GM12878 (cell line): ENCODE measurements at regions not wholly inside any gene's neighbourhood (a gene's known extent, or its start where the extent isn't known, plus 50 kb on each side); places are given as distances from the start of the nearest gene placed in this dataset.

ENCODE experiments used
- ATAC-seq: fragments of 200-7000 bp; cut with Tn5 transposase; 3 replicates; pipeline ENCODE4 v1.9.1; 2020; ENCODE audit warnings: mild to moderate bottlenecking, moderate library complexity
- BruUV-seq: library from RNA; stranded (reverse); fragments of 400-500 nt; replicated peaks from 2 replicates; lab custom pipeline; 2021; lab: Mats Ljungman, UMichigan
- CTCF ChIA-PET: fragments of 300-600 bp; sonication (Branson Sonifier 250); formaldehyde crosslinking; extraction: SDS; loops from one replicate; lab custom pipeline; 2021; ENCODE audit warnings: inconsistent platforms; lab: Yijun Ruan, JAX
- POLR2A ChIA-PET: fragments of 350-600 bp; formaldehyde crosslinking; extraction: SDS; loops from one replicate; lab custom pipeline; 2021; ENCODE audit warnings: inconsistent platforms; lab: Charles Lee
- RAD21 ChIA-PET: fragments of 300-600 bp; sonication (Branson Sonifier 250); formaldehyde crosslinking; loops from one replicate; lab custom pipeline; 2023; ENCODE audit warnings: antibody characterized with exemption; ENCODE audit not compliant: unreplicated experiment; lab: Charles Lee
- SMC1A ChIA-PET: fragments of 300-600 bp; sonication (Branson Sonifier 250); formaldehyde crosslinking; loops from one replicate; lab custom pipeline; 2023; ENCODE audit not compliant: unreplicated experiment, uncharacterized antibody; lab: Charles Lee
- DNase-seq: peaks from one replicate; pipeline ENCODE4 v3.0.0-alpha.2; 2011; ENCODE audit warnings: low read depth, low spot score
- FAIRE-seq: peaks from 3 replicates; lab custom pipeline; 2011; peaks lifted over from hg19 to GRCh38; lab: Jason Lieb, UNC
- H2AFZ ChIP-seq: 2 replicates; pipeline ENCODE4 v1.6.0; 2011; ENCODE audit warnings: low read depth, low read length, control low read depth; ENCODE audit not compliant: control insufficient read depth
- H3K27ac ChIP-seq: 2 replicates; pipeline ENCODE4 v1.5.1; 2011; ENCODE audit warnings: control low read depth; ENCODE audit not compliant: control insufficient read depth, insufficient read depth
- H3K27me3 ChIP-seq, 2 experiments: replicated peaks in 1 of 2; 2 replicates each; pipeline versions ENCODE4 v1.6.0 to v1.6.1; 2011; ENCODE audit warnings: low read length in 1 of 2; ENCODE audit not compliant: control insufficient read depth in 2 of 2, insufficient read depth in 2 of 2
- H3K36me3 ChIP-seq, 2 experiments: 2 replicates each; pipeline ENCODE4 v1.5.1; 2011; ENCODE audit warnings: low read length in 1 of 2; ENCODE audit not compliant: control insufficient read depth in 2 of 2, insufficient read depth in 2 of 2
- H3K4me1 ChIP-seq: 2 replicates; pipeline ENCODE4 v1.6.1; 2011; ENCODE audit warnings: mild to moderate bottlenecking, low read length, moderate library complexity, mixed read lengths; ENCODE audit not compliant: control insufficient read depth, insufficient read depth
- H3K4me2 ChIP-seq: 2 replicates; pipeline ENCODE4 v1.6.0; 2011; ENCODE audit warnings: control low read depth; ENCODE audit not compliant: control insufficient read depth, insufficient read depth
- H3K4me3 ChIP-seq: fragments of 200-600 bp; sonication (generic); 2 replicates; pipeline ENCODE4 v1.5.1; 2016
- H3K79me2 ChIP-seq: 2 replicates; pipeline ENCODE4 v1.6.0; 2011; ENCODE audit warnings: low read length; ENCODE audit not compliant: control insufficient read depth, insufficient read depth
- H3K9ac ChIP-seq: 2 replicates; pipeline ENCODE4 v1.8.0; 2011; ENCODE audit warnings: low read length, control low read depth, mixed read lengths; ENCODE audit not compliant: control insufficient read depth, insufficient read depth
- H3K9me3 ChIP-seq: replicated peaks from 3 replicates; pipeline ENCODE4 v1.5.1; 2011; ENCODE audit warnings: mild to moderate bottlenecking, low read length; ENCODE audit not compliant: control insufficient read depth, insufficient read depth
- H4K20me1 ChIP-seq: 2 replicates; pipeline ENCODE4 v1.6.0; 2011; ENCODE audit not compliant: control insufficient read depth, insufficient read depth
- BCL3 ChIP-seq: IDR thresholded peaks from 2 replicates; pipeline ENCODE4 v1.6.1; 2011; ENCODE audit warnings: borderline replicate concordance, low read depth, mild to moderate bottlenecking, moderate library complexity, low read length; ENCODE audit not compliant: insufficient read depth, poor library complexity, severe bottlenecking
- BHLHE40 ChIP-seq, 2 experiments: fragments of 450-650 bp in 1 of 2; IDR thresholded peaks; 2 replicates each; pipeline ENCODE4 v1.6.1; 2011 to 2017; ENCODE audit warnings: low read depth in 2 of 2, borderline replicate concordance in 1 of 2, improper control_type of control experiment in 1 of 2, low read length in 1 of 2, mild to moderate bottlenecking in 1 of 2
- BMI1 ChIP-seq: fragments of 450-650 bp; IDR thresholded peaks from 2 replicates; pipeline ENCODE4 v1.6.1; 2016; ENCODE audit warnings: mild to moderate bottlenecking, moderate library complexity, borderline replicate concordance
- CHD4 ChIP-seq: fragments of 200-600 bp; sonication (generic); IDR thresholded peaks from 2 replicates; pipeline ENCODE4 v1.6.1; 2016; ENCODE audit warnings: mild to moderate bottlenecking
- DPF2 ChIP-seq: fragments of 450-650 bp; IDR thresholded peaks from 2 replicates; pipeline ENCODE4 v1.6.1; 2017; ENCODE audit warnings: mild to moderate bottlenecking
- NR2F1 ChIP-seq: fragments of 450-650 bp; conservative IDR thresholded peaks from 2 replicates; pipeline ENCODE4 v1.6.1; 2017; ENCODE audit warnings: mild to moderate bottlenecking
- PAX5 ChIP-seq: IDR thresholded peaks from 2 replicates; pipeline ENCODE4 v1.6.1; 2011; ENCODE audit warnings: low read depth, low read length, borderline replicate concordance
- RUNX3 ChIP-seq: IDR thresholded peaks from 2 replicates; pipeline ENCODE4 v1.6.1; 2012; ENCODE audit warnings: low read length, inconsistent platforms
- ZBTB33 ChIP-seq: fragments of 450-650 bp; IDR thresholded peaks from 2 replicates; pipeline ENCODE4 v1.6.1; 2017; ENCODE audit warnings: mild to moderate bottlenecking
- WGBS: methylation state at CpG from one replicate; pipeline ENCODE4 v1.1.6; 2016; ENCODE audit warnings: low lambda C conversion rate; ENCODE audit not compliant: insufficient replicate concordance, insufficient coverage; ENCODE audit errors: missing lambda C conversion rate; 5-methylcytosine and 5-hydroxymethylcytosine counted together
- in situ Hi-C: fragments of 300-500 bp; cut with MboI; formaldehyde crosslinking; loops from 9 replicates; pipeline ENCODE4 v1.14.3; 2018; ENCODE audit warnings: mixed read lengths
- intact Hi-C: fragments of 100-400 bp; cut with micrococcal nuclease; formaldehyde crosslinking; loops from one replicate; pipeline ENCODE4 v1.14.2; 2022; ENCODE audit not compliant: unreplicated experiment

GRCh38 chr3:124298951-124299350, 307.0 kb upstream of the ROPN1 start:
- Histone ChIP-seq H3K27ac (no peak overlapping the region), H2AFZ (no peak overlapping the region), H3K9ac (no peak overlapping the region), H3K79me2 (no peaks in the 10 kb centered on the region), H3K9me3 (no peaks in the 10 kb centered on the region), H4K20me1 (no peaks in the 10 kb centered on the region)
- CTCF ChIA-PET = interaction anchor here (0.7 kb wide), 1 partner anchor 16 kb away, joined by 3 read pairs; no protein-coding TSS in a partner anchor
- in situ Hi-C loops = no loop called here
- WGBS = 0% methylated on average over 6 of the region's 6 CpGs
- TF ChIP-seq RUNX3 (peak; percentile 14; the same call in 1 of the 2 replicates), CHD4 (no peak), NR2F1 (no peak), BCL3 (no peak), BHLHE40 (IDR thresholded peaks at IDR 0.05; ENCODE audit: borderline replicate concordance in 1 of 2, low read depth in 2 of 2, low read length in 1 of 2) (0 out of 4 replicates have a peak, but pooled peaks of 1 of the 2 experiments have one; percentile 16), PAX5 (peak; percentile 68; the same call in 1 of the 2 replicates), ZBTB33 (no peak), DPF2 (no peak), BMI1 (no peak)
- TF ChIP-seq, all 136 proteins: peak for 3
- intact Hi-C loops = no loop called here
- no peaks in the 10 kb centered on the region; a peak in 1 of 4 replicates for H3K27me3 ChIP-seq
- no peak overlapping the region for H3K4me3 ChIP-seq
- DNase-seq (peak; percentile 33), FAIRE-seq (no peak), ATAC-seq (peak; percentile 78)
- H3K36me3 ChIP-seq = no peaks in the 10 kb centered on the region
- no peak overlapping the region for H3K4me2 ChIP-seq
- ChIA-PET SMC1A (interaction anchor here (0.8 to 1.9 kb wide), 5 partner anchors 12 to 90 kb away, joined by 3 to 7 read pairs (median 4); no protein-coding TSS in a partner anchor), POLR2A (no interaction called here), RAD21 (interaction anchor here (0.5 kb wide), 1 partner anchor 146 kb away, joined by 3 read pairs; no protein-coding TSS in a partner anchor)
- peaks cover 6% of the 10 kb centered on the region; the same call in 1 of the 2 replicates for H3K4me1 ChIP-seq
- BruUV-seq = no TSS peak
